SJSA1 (cell line): ENCODE measurements at regions not wholly inside any gene's neighbourhood (a gene's known extent, or its start where the extent isn't known, plus 50 kb on each side); places are given as distances from the start of the nearest gene placed in this dataset.

Experiments
- DNase-seq, 2 experiments: peaks; one replicate each; pipeline ENCODE4 v3.0.0-alpha.2; 2015 to 2020; ENCODE audit warnings: low spot score in 2 of 2, low read depth in 1 of 2
- H3K27ac ChIP-seq: fragments of 250-450 bp; sonication (Bioruptor Pico); 2 replicates; pipeline ENCODE4 v1.5.1; 2020; ENCODE audit warnings: mild to moderate bottlenecking, moderate library complexity
- H3K27me3 ChIP-seq: fragments of 250-450 bp; sonication (Bioruptor Pico); replicated peaks from 2 replicates; pipeline ENCODE4 v1.5.1; 2020; ENCODE audit warnings: mild to moderate bottlenecking, moderate library complexity
- H3K36me3 ChIP-seq: fragments of 250-450 bp; sonication (Bioruptor Pico); 2 replicates; pipeline ENCODE4 v1.5.1; 2020; ENCODE audit warnings: mild to moderate bottlenecking
- H3K4me1 ChIP-seq: fragments of 250-450 bp; sonication (Bioruptor Pico); replicated peaks from 2 replicates; pipeline ENCODE4 v1.6.1; 2021; ENCODE audit warnings: mild to moderate bottlenecking
- H3K4me3 ChIP-seq: fragments of 250-450 bp; sonication (Bioruptor Pico); 2 replicates; pipeline ENCODE4 v1.5.1; 2020; ENCODE audit warnings: mild to moderate bottlenecking
- H3K9me3 ChIP-seq: fragments of 250-450 bp; sonication (Bioruptor Pico); replicated peaks from 2 replicates; pipeline ENCODE4 v1.5.1; 2020; ENCODE audit warnings: mild to moderate bottlenecking

GRCh38 chr5:173458828-173459609, 130.8 kb upstream of the STC2 start:
- H3K27ac ChIP-seq = no peak overlapping the region

GRCh38 chr5:173457482-173457881, 129.3 kb upstream of the STC2 start:
- no peak for DNase-seq
- peak overlapping the region; percentile 97 for H3K27ac ChIP-seq
- no peaks in the 10 kb centered on the region for H3K36me3 ChIP-seq
- H3K4me3 ChIP-seq = no peak overlapping the region
- no peaks in the 10 kb centered on the region for H3K27me3 ChIP-seq
- peaks cover 3% of the 10 kb centered on the region; the same call in 1 of the 2 replicates for H3K9me3 ChIP-seq
- peaks cover 41% of the 10 kb centered on the region for H3K4me1 ChIP-seq

More at GRCh38 chr5:173458828-173459609, 130.8 kb upstream of the STC2 start:
- Histone ChIP-seq H3K36me3 (no peaks in the 10 kb centered on the region), H3K4me3 (no peak overlapping the region), H3K9me3 (peaks cover 2% of the 10 kb centered on the region; the same call in 1 of the 2 replicates), H3K4me1 (peaks cover 35% of the 10 kb centered on the region), H3K27me3 (no peaks in the 10 kb centered on the region)
- no peak for DNase-seq

- Histone ChIP-seq H3K9me3 (peaks cover 3% of the 10 kb centered on the region; the same call in 1 of the 2 replicates), H3K27ac (peak overlapping the region; percentile 97), H3K4me1 (peaks cover 48% of the 10 kb centered on the region), H3K27me3 (no peaks in the 10 kb centered on the region), H3K4me3 (no peak overlapping the region), H3K36me3 (no peaks in the 10 kb centered on the region)
- DNase-seq = peak; percentile 63 to 68
Observed at GRCh38 chr5:173456751-173457171, 128.5 kb upstream of the STC2 start.

GRCh38 chr5:173456181-173456580, 128.0 kb upstream of the STC2 start:
- H3K4me3 ChIP-seq = no peak overlapping the region
- DNase-seq = no peak
- no peaks in the 10 kb centered on the region for H3K27me3 ChIP-seq
- H3K36me3 ChIP-seq = no peaks in the 10 kb centered on the region
- H3K4me1 ChIP-seq = peaks cover 54% of the 10 kb centered on the region
- H3K27ac ChIP-seq = peak overlapping the region; percentile 97
- peaks cover 3% of the 10 kb centered on the region; the same call in 1 of the 2 replicates for H3K9me3 ChIP-seq

GRCh38 chr5:173455599-173455957, 127.4 kb upstream of the STC2 start:
- no peak for DNase-seq
- Histone ChIP-seq H3K4me1 (peaks cover 55% of the 10 kb centered on the region), H3K9me3 (peaks cover 3% of the 10 kb centered on the region; the same call in 1 of the 2 replicates), H3K27ac (peak overlapping the region; percentile 97), H3K4me3 (no peak overlapping the region), H3K27me3 (no peaks in the 10 kb centered on the region), H3K36me3 (no peaks in the 10 kb centered on the region)

GRCh38 chr5:173454736-173455598, 126.8 kb upstream of the STC2 start:
- no peaks in the 10 kb centered on the region for H3K27me3 ChIP-seq

GRCh38 chr5:173454361-173454735, 126.1 kb upstream of the STC2 start:
- Histone ChIP-seq H3K9me3 (peaks cover 3% of the 10 kb centered on the region; the same call in 1 of the 2 replicates), H3K36me3 (no peaks in the 10 kb centered on the region), H3K27me3 (no peaks in the 10 kb centered on the region), H3K4me1 (peaks cover 55% of the 10 kb centered on the region), H3K4me3 (no peak overlapping the region), H3K27ac (peak overlapping the region; percentile 97)
- peak; percentile 67 to 79 for DNase-seq

More at GRCh38 chr5:173454736-173455598, 126.8 kb upstream of the STC2 start:
- Histone ChIP-seq H3K4me3 (no peak overlapping the region), H3K4me1 (peaks cover 55% of the 10 kb centered on the region), H3K9me3 (peaks cover 3% of the 10 kb centered on the region; the same call in 1 of the 2 replicates), H3K27ac (peak overlapping the region; percentile 97), H3K36me3 (no peaks in the 10 kb centered on the region)
- DNase-seq = peak; percentile 96 to 99

- no peaks in the 10 kb centered on the region for H3K27me3 ChIP-seq
- H3K9me3 ChIP-seq = peaks cover 3% of the 10 kb centered on the region; the same call in 1 of the 2 replicates
- H3K36me3 ChIP-seq = no peaks in the 10 kb centered on the region
- H3K4me3 ChIP-seq = no peak overlapping the region
- H3K4me1 ChIP-seq = peaks cover 55% of the 10 kb centered on the region
- no peak for DNase-seq
- 0 out of 2 replicates have a peak overlapping the region, but pooled peaks have one; percentile 58 for H3K27ac ChIP-seq
Observed at GRCh38 chr5:173453167-173453566, 125.0 kb upstream of the STC2 start.

- Histone ChIP-seq H3K27ac (peak overlapping the region; percentile 58), H3K4me3 (no peak overlapping the region), H3K9me3 (peaks cover 3% of the 10 kb centered on the region; the same call in 1 of the 2 replicates), H3K4me1 (peaks cover 52% of the 10 kb centered on the region), H3K36me3 (no peaks in the 10 kb centered on the region), H3K27me3 (no peaks in the 10 kb centered on the region)
- peak; percentile 51 to 63 for DNase-seq
Observed at GRCh38 chr5:173452119-173452905, 124.1 kb upstream of the STC2 start.

- Histone ChIP-seq H3K4me1 (peaks cover 46% of the 10 kb centered on the region), H3K9me3 (peaks cover 3% of the 10 kb centered on the region; the same call in 1 of the 2 replicates), H3K27me3 (no peaks in the 10 kb centered on the region), H3K36me3 (no peaks in the 10 kb centered on the region), H3K4me3 (no peak overlapping the region), H3K27ac (peak overlapping the region; percentile 58)
- no peak for DNase-seq
Observed at GRCh38 chr5:173451651-173452050, 123.4 kb upstream of the STC2 start.

GRCh38 chr5:173451031-173451430, 122.8 kb upstream of the STC2 start:
- Histone ChIP-seq H3K27ac (no peak overlapping the region), H3K9me3 (peaks cover 3% of the 10 kb centered on the region; the same call in 1 of the 2 replicates), H3K4me3 (no peak overlapping the region), H3K27me3 (no peaks in the 10 kb centered on the region), H3K36me3 (no peaks in the 10 kb centered on the region), H3K4me1 (peaks cover 39% of the 10 kb centered on the region)
- DNase-seq = peak in 1 of 2 experiments; percentile 24

- Histone ChIP-seq H3K4me1 (peaks cover 31% of the 10 kb centered on the region), H3K4me3 (no peak overlapping the region), H3K9me3 (peaks cover 3% of the 10 kb centered on the region; the same call in 1 of the 2 replicates), H3K36me3 (no peaks in the 10 kb centered on the region), H3K27ac (no peak overlapping the region), H3K27me3 (no peaks in the 10 kb centered on the region)
- no peak for DNase-seq
Observed at GRCh38 chr5:173450188-173450587, 122.0 kb upstream of the STC2 start.

- H3K27me3 ChIP-seq = no peaks in the 10 kb centered on the region
Observed at GRCh38 chr5:173448856-173449255, 120.6 kb upstream of the STC2 start.

More at GRCh38 chr5:173448856-173449255, 120.6 kb upstream of the STC2 start:
- Histone ChIP-seq H3K36me3 (no peaks in the 10 kb centered on the region), H3K4me1 (peaks cover 18% of the 10 kb centered on the region), H3K27ac (no peak overlapping the region), H3K9me3 (0 out of 2 replicates have a peak, but pooled peaks cover 3% of the 10 kb centered on the region), H3K4me3 (no peak overlapping the region)
- no peak for DNase-seq
